GM23338 (cell line): ENCODE measurements at regions not wholly inside any gene's neighbourhood (a gene's known extent, or its start where the extent isn't known, plus 50 kb on each side); places are given as distances from the start of the nearest gene placed in this dataset.

ENCODE experiments used
- ATAC-seq: fragments of 200-7000 bp; cut with Tn5 transposase; 3 replicates; pipeline ENCODE4 v1.9.1; 2020
- DNase-seq: peaks from one replicate; pipeline ENCODE4 v3.0.0-alpha.2; 2015; ENCODE audit warnings: low spot score
- H2AFZ ChIP-seq: fragments of 200-600 bp; sonication (generic); 2 replicates; pipeline ENCODE4 v1.8.0; 2016; ENCODE audit warnings: antibody characterized with exemption, mild to moderate bottlenecking, moderate library complexity
- H3F3A ChIP-seq: fragments of 200-600 bp; sonication (generic); replicated peaks from 2 replicates; pipeline ENCODE4 v1.8.0; 2017; ENCODE audit warnings: antibody characterized with exemption, mixed run types, low read depth
- H3K27ac ChIP-seq: fragments of 200-600 bp; sonication (generic); 2 replicates; pipeline ENCODE4 v1.6.1; 2016; ENCODE audit warnings: low read depth
- H3K27me3 ChIP-seq: fragments of 200-600 bp; sonication (generic); 2 replicates; pipeline ENCODE4 v1.8.0; 2016; ENCODE audit warnings: mild to moderate bottlenecking, mixed run types, moderate library complexity; ENCODE audit not compliant: insufficient read depth
- H3K36me3 ChIP-seq: fragments of 200-600 bp; sonication (generic); 2 replicates; pipeline ENCODE4 v1.8.0; 2016; ENCODE audit warnings: mild to moderate bottlenecking; ENCODE audit not compliant: insufficient read depth
- H3K4me1 ChIP-seq: fragments of 200-600 bp; sonication (generic); 2 replicates; pipeline ENCODE4 v1.8.0; 2016; ENCODE audit warnings: mild to moderate bottlenecking, moderate library complexity; ENCODE audit not compliant: insufficient read depth
- H3K4me2 ChIP-seq: fragments of 200-600 bp; sonication (generic); 2 replicates; pipeline ENCODE4 v1.7.1; 2017; ENCODE audit warnings: mixed run types
- H3K4me3 ChIP-seq: fragments of 200-600 bp; sonication (generic); 2 replicates; pipeline ENCODE4 v1.6.1; 2016; ENCODE audit warnings: mixed run types
- H3K79me2 ChIP-seq: fragments of 200-600 bp; sonication (generic); replicated peaks from 2 replicates; pipeline ENCODE4 v1.8.0; 2017; ENCODE audit warnings: mild to moderate bottlenecking; ENCODE audit not compliant: insufficient read depth
- H3K9me2 ChIP-seq: fragments of 200-600 bp; sonication (generic); 2 replicates; pipeline ENCODE4 v1.8.0; 2017; ENCODE audit not compliant: insufficient read depth
- H4K20me1 ChIP-seq: fragments of 200-600 bp; sonication (generic); replicated peaks from 2 replicates; pipeline ENCODE4 v1.8.0; 2017; ENCODE audit warnings: mild to moderate bottlenecking; ENCODE audit not compliant: insufficient read depth
- H3K27ac Mint-ChIP-seq: 2 replicates; pipeline ENCODE4 v1.8.0; 2020; ENCODE audit warnings: inconsistent platforms, mild to moderate bottlenecking, moderate library complexity, mixed read lengths
- H3K27me3 Mint-ChIP-seq: 3 replicates; pipeline ENCODE4 v1.8.0; 2022; ENCODE audit warnings: low read depth, mild to moderate bottlenecking, moderate library complexity, mixed read lengths, inconsistent platforms; ENCODE audit not compliant: insufficient read depth, poor library complexity
- H3K36me3 Mint-ChIP-seq: 3 replicates; pipeline ENCODE4 v1.8.0; 2021; ENCODE audit warnings: low read depth, mild to moderate bottlenecking, inconsistent platforms, moderate library complexity, mixed read lengths
- H3K4me1 Mint-ChIP-seq: 3 replicates; pipeline ENCODE4 v1.8.0; 2020; ENCODE audit warnings: mild to moderate bottlenecking, inconsistent platforms, mixed read lengths
- H3K4me3 Mint-ChIP-seq: 3 replicates; pipeline ENCODE4 v1.8.0; 2021; ENCODE audit warnings: moderate library complexity, mild to moderate bottlenecking, inconsistent platforms, mixed read lengths
- H3K9me3 Mint-ChIP-seq: 3 replicates; pipeline ENCODE4 v1.8.0; 2020; ENCODE audit warnings: moderate library complexity, mild to moderate bottlenecking, inconsistent platforms, mixed read lengths
- CREB1 ChIP-seq: fragments of 250-450 bp; sonication (Bioruptor Pico); IDR thresholded peaks from 2 replicates; pipeline ENCODE4 v1.5.0; 2020; ENCODE audit warnings: low read depth, mild to moderate bottlenecking, moderate library complexity
- EZH2 ChIP-seq: fragments of 200-600 bp; sonication (generic); IDR thresholded peaks from one replicate; pipeline ENCODE4 v1.8.0; 2017; ENCODE audit warnings: antibody characterized with exemption, mild to moderate bottlenecking, low read depth; ENCODE audit not compliant: unreplicated experiment
- EZH2phosphoT487 ChIP-seq: fragments of 200-600 bp; sonication (generic); IDR thresholded peaks from one replicate; pipeline ENCODE4 v1.8.1; 2018; ENCODE audit warnings: antibody characterized with exemption; ENCODE audit not compliant: unreplicated experiment
- JUNB ChIP-seq: IDR thresholded peaks from one replicate; pipeline ENCODE4 v1.6.1; 2016; ENCODE audit warnings: antibody characterized with exemption; ENCODE audit not compliant: unreplicated experiment
- NANOG ChIP-seq: IDR thresholded peaks from 2 replicates; pipeline ENCODE4 v1.6.1; 2016; ENCODE audit warnings: antibody characterized with exemption, borderline replicate concordance
- POLR2AphosphoS5 ChIP-seq: IDR thresholded peaks from 2 replicates; pipeline ENCODE4 v1.6.1; 2016; ENCODE audit warnings: antibody characterized with exemption, low read depth
- STAT1 ChIP-seq: IDR thresholded peaks from one replicate; pipeline ENCODE4 v1.6.1; 2016; ENCODE audit warnings: antibody characterized with exemption; ENCODE audit not compliant: unreplicated experiment
- ZNF114 ChIP-seq: fragments of 250-450 bp; sonication (Bioruptor Pico); IDR thresholded peaks from 2 replicates; pipeline ENCODE4 v1.5.0; 2020; ENCODE audit warnings: mild to moderate bottlenecking, moderate library complexity
- ZNF331 ChIP-seq: fragments of 250-450 bp; sonication (Bioruptor Pico); IDR thresholded peaks from 2 replicates; pipeline ENCODE4 v1.5.0; 2020; ENCODE audit warnings: low read depth, mild to moderate bottlenecking, moderate library complexity
- TF ChIP-seq, protein P1 (sequence below), 2 experiments: fragments of 200-600 bp in 1 of 2; sonication (generic) in 1 of 2; conservative IDR thresholded peaks; 2 replicates each; pipeline versions ENCODE4 v1.5.1 to v1.6.1; 2016 to 2017; ENCODE audit warnings: antibody characterized with exemption in 2 of 2, low read depth in 2 of 2, mild to moderate bottlenecking in 2 of 2, moderate library complexity in 1 of 2
- TF ChIP-seq, protein P2 (sequence below): IDR thresholded peaks from 2 replicates; pipeline ENCODE4 v1.6.1; 2016; ENCODE audit warnings: antibody characterized with exemption
- TF ChIP-seq, protein P3 (sequence below): IDR thresholded peaks from one replicate; pipeline ENCODE4 v1.6.1; 2018; ENCODE audit warnings: antibody characterized with exemption; ENCODE audit not compliant: unreplicated experiment
- TF ChIP-seq, protein P4 (sequence below): fragments of 250-450 bp; sonication (Bioruptor Pico); IDR thresholded peaks from 2 replicates; pipeline ENCODE4 v1.5.0; 2020; ENCODE audit warnings: mild to moderate bottlenecking, moderate library complexity

DNA sequence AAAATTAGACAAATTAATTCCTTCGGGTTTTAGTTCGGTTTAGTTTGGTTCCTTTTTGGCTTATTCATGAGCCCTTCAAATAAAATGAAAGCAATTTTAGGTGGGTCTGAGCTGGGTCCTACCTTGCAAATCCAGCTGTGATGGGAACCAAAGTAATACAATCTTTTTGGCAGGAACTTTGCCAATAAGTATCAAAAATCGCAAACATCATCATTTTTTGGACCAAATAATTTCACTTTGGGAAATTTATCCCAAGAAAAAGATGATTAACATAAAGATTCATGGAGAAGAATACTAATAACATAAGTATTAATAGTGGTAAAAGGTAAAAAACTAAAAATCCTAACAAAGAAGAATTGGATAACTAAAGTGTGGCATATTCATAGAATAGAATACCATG is 67.8 kb upstream of the MYOCD start:
- Mint-ChIP-seq H3K4me3 (no peak overlapping the region), H3K4me1 (no peaks in the 10 kb centered on the region), H3K27me3 (peaks cover 2% of the 10 kb centered on the region), H3K9me3 (no peaks in the 10 kb centered on the region), H3K27ac (no peak overlapping the region), H3K36me3 (no peaks in the 10 kb centered on the region)
- Histone ChIP-seq H3K27me3 (no peaks in the 10 kb centered on the region), H3K4me2 (no peak overlapping the region), H4K20me1 (no peaks in the 10 kb centered on the region), H2AFZ (no peak overlapping the region), H3F3A (no peaks in the 10 kb centered on the region), H3K79me2 (no peaks in the 10 kb centered on the region), H3K9me2 (no peaks in the 10 kb centered on the region), H3K27ac (no peak overlapping the region), H3K4me1 (no peaks in the 10 kb centered on the region), H3K4me3 (no peak overlapping the region), H3K36me3 (no peaks in the 10 kb centered on the region)
- no peak for ATAC-seq
- TF ChIP-seq, protein P1, sequence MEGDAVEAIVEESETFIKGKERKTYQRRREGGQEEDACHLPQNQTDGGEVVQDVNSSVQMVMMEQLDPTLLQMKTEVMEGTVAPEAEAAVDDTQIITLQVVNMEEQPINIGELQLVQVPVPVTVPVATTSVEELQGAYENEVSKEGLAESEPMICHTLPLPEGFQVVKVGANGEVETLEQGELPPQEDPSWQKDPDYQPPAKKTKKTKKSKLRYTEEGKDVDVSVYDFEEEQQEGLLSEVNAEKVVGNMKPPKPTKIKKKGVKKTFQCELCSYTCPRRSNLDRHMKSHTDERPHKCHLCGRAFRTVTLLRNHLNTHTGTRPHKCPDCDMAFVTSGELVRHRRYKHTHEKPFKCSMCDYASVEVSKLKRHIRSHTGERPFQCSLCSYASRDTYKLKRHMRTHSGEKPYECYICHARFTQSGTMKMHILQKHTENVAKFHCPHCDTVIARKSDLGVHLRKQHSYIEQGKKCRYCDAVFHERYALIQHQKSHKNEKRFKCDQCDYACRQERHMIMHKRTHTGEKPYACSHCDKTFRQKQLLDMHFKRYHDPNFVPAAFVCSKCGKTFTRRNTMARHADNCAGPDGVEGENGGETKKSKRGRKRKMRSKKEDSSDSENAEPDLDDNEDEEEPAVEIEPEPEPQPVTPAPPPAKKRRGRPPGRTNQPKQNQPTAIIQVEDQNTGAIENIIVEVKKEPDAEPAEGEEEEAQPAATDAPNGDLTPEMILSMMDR (conservative IDR thresholded peaks at IDR 0.05; ENCODE audit: low read depth in 2 of 2): no peak
- TF ChIP-seq POLR2AphosphoS5: no peak
- TF ChIP-seq EZH2phosphoT487: no peak
- TF ChIP-seq, protein P2, sequence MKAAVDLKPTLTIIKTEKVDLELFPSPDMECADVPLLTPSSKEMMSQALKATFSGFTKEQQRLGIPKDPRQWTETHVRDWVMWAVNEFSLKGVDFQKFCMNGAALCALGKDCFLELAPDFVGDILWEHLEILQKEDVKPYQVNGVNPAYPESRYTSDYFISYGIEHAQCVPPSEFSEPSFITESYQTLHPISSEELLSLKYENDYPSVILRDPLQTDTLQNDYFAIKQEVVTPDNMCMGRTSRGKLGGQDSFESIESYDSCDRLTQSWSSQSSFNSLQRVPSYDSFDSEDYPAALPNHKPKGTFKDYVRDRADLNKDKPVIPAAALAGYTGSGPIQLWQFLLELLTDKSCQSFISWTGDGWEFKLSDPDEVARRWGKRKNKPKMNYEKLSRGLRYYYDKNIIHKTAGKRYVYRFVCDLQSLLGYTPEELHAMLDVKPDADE: no peak
- no peak for TF ChIP-seq CREB1
- no peak for TF ChIP-seq ZNF114 (CRISPR knock-in tag)
- TF ChIP-seq EZH2: no peak
- no peak for TF ChIP-seq ZNF331 (CRISPR knock-in tag)
- TF ChIP-seq, protein P3, sequence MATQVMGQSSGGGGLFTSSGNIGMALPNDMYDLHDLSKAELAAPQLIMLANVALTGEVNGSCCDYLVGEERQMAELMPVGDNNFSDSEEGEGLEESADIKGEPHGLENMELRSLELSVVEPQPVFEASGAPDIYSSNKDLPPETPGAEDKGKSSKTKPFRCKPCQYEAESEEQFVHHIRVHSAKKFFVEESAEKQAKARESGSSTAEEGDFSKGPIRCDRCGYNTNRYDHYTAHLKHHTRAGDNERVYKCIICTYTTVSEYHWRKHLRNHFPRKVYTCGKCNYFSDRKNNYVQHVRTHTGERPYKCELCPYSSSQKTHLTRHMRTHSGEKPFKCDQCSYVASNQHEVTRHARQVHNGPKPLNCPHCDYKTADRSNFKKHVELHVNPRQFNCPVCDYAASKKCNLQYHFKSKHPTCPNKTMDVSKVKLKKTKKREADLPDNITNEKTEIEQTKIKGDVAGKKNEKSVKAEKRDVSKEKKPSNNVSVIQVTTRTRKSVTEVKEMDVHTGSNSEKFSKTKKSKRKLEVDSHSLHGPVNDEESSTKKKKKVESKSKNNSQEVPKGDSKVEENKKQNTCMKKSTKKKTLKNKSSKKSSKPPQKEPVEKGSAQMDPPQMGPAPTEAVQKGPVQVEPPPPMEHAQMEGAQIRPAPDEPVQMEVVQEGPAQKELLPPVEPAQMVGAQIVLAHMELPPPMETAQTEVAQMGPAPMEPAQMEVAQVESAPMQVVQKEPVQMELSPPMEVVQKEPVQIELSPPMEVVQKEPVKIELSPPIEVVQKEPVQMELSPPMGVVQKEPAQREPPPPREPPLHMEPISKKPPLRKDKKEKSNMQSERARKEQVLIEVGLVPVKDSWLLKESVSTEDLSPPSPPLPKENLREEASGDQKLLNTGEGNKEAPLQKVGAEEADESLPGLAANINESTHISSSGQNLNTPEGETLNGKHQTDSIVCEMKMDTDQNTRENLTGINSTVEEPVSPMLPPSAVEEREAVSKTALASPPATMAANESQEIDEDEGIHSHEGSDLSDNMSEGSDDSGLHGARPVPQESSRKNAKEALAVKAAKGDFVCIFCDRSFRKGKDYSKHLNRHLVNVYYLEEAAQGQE: no peak
- TF ChIP-seq JUNB: no peak
- TF ChIP-seq, protein P4, sequence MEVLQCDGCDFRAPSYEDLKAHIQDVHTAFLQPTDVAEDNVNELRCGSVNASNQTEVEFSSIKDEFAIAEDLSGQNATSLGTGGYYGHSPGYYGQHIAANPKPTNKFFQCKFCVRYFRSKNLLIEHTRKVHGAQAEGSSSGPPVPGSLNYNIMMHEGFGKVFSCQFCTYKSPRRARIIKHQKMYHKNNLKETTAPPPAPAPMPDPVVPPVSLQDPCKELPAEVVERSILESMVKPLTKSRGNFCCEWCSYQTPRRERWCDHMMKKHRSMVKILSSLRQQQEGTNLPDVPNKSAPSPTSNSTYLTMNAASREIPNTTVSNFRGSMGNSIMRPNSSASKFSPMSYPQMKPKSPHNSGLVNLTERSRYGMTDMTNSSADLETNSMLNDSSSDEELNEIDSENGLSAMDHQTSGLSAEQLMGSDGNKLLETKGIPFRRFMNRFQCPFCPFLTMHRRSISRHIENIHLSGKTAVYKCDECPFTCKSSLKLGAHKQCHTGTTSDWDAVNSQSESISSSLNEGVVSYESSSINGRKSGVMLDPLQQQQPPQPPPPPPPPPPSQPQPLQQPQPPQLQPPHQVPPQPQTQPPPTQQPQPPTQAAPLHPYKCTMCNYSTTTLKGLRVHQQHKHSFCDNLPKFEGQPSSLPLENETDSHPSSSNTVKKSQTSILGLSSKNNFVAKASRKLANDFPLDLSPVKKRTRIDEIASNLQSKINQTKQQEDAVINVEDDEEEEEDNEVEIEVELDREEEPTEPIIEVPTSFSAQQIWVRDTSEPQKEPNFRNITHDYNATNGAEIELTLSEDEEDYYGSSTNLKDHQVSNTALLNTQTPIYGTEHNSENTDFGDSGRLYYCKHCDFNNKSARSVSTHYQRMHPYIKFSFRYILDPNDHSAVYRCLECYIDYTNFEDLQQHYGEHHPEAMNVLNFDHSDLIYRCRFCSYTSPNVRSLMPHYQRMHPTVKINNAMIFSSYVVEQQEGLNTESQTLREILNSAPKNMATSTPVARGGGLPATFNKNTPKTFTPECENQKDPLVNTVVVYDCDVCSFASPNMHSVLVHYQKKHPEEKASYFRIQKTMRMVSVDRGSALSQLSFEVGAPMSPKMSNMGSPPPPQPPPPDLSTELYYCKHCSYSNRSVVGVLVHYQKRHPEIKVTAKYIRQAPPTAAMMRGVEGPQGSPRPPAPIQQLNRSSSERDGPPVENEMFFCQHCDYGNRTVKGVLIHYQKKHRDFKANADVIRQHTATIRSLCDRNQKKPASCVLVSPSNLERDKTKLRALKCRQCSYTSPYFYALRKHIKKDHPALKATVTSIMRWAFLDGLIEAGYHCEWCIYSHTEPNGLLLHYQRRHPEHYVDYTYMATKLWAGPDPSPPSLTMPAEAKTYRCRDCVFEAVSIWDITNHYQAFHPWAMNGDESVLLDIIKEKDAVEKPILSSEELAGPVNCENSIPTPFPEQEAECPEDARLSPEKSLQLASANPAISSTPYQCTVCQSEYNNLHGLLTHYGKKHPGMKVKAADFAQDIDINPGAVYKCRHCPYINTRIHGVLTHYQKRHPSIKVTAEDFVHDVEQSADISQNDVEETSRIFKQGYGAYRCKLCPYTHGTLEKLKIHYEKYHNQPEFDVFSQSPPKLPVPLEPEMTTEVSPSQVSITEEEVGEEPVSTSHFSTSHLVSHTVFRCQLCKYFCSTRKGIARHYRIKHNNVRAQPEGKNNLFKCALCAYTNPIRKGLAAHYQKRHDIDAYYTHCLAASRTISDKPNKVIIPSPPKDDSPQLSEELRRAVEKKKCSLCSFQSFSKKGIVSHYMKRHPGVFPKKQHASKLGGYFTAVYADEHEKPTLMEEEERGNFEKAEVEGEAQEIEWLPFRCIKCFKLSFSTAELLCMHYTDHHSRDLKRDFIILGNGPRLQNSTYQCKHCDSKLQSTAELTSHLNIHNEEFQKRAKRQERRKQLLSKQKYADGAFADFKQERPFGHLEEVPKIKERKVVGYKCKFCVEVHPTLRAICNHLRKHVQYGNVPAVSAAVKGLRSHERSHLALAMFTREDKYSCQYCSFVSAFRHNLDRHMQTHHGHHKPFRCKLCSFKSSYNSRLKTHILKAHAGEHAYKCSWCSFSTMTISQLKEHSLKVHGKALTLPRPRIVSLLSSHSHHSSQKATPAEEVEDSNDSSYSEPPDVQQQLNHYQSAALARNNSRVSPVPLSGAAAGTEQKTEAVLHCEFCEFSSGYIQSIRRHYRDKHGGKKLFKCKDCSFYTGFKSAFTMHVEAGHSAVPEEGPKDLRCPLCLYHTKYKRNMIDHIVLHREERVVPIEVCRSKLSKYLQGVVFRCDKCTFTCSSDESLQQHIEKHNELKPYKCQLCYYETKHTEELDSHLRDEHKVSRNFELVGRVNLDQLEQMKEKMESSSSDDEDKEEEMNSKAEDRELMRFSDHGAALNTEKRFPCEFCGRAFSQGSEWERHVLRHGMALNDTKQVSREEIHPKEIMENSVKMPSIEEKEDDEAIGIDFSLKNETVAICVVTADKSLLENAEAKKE (CRISPR knock-in tag): no peak
- no peak for TF ChIP-seq NANOG
- no peak for TF ChIP-seq STAT1
- DNase-seq: no peak
